GM12865 (cell line): ENCODE measurements at regions not wholly inside any gene's neighbourhood (a gene's known extent, or its start where the extent isn't known, plus 50 kb on each side); places are given as distances from the start of the nearest gene placed in this dataset.

Experiments
- DNase-seq: peaks from one replicate; pipeline ENCODE4 v3.0.0; 2010; ENCODE audit warnings: low read depth
- H3K4me3 ChIP-seq: 2 replicates; pipeline ENCODE4 v1.5.1; 2011; ENCODE audit warnings: mild to moderate bottlenecking, low read depth, low read length, control low read depth
- TF ChIP-seq, protein P1 (sequence below): IDR thresholded peaks from 2 replicates; pipeline ENCODE4 v1.5.1; 2011; ENCODE audit warnings: low read length, control low read depth, low read depth, inconsistent platforms; ENCODE audit not compliant: insufficient read depth; ENCODE audit errors: missing control alignments

DNA sequence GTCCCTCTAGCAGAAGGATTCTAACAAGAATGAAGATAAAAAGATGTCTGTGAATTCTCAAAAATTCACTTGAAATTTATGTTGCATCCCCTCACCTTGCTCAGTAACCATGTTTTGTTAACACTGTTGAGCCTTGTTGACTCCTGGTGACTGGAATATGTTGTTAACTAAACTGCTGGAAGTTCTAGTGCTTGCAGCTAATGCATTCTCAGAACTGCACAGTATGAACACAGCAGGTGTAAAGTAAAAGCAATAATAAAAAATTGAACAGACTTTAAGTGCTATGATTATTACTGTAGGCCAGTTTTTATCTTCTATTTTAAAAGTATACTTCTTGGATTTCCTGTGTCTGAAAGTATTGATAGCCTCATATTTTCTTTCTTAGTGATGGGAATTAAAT, 388.7 kb upstream of the PTPRD start:
- TF ChIP-seq, protein P1, sequence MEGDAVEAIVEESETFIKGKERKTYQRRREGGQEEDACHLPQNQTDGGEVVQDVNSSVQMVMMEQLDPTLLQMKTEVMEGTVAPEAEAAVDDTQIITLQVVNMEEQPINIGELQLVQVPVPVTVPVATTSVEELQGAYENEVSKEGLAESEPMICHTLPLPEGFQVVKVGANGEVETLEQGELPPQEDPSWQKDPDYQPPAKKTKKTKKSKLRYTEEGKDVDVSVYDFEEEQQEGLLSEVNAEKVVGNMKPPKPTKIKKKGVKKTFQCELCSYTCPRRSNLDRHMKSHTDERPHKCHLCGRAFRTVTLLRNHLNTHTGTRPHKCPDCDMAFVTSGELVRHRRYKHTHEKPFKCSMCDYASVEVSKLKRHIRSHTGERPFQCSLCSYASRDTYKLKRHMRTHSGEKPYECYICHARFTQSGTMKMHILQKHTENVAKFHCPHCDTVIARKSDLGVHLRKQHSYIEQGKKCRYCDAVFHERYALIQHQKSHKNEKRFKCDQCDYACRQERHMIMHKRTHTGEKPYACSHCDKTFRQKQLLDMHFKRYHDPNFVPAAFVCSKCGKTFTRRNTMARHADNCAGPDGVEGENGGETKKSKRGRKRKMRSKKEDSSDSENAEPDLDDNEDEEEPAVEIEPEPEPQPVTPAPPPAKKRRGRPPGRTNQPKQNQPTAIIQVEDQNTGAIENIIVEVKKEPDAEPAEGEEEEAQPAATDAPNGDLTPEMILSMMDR, result no peak
- DNase-seq, result no peak
- no peak overlapping the region for H3K4me3 ChIP-seq

DNA sequence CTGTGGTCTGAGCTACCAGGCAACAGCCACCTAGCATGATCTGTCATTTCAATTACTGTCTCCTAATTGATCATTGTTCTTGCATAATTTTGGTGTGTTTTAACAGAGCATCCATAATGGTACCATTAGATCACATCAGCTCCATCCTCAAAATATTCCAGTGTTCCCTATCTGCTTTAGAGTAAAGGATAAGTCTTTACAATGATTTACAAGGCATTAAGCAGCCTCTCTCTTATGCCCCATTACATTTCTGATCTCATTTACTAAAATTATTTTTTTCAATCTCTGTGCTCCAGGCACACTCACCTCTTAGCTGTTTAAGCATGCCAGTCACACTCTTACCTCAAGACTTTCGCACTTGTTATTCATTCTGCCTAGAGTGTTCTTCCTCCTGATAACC, 389.9 kb upstream of the PTPRD start:
- TF ChIP-seq, protein P1, result no peak
- H3K4me3 ChIP-seq, result no peak overlapping the region
- DNase-seq, result no peak

DNA sequence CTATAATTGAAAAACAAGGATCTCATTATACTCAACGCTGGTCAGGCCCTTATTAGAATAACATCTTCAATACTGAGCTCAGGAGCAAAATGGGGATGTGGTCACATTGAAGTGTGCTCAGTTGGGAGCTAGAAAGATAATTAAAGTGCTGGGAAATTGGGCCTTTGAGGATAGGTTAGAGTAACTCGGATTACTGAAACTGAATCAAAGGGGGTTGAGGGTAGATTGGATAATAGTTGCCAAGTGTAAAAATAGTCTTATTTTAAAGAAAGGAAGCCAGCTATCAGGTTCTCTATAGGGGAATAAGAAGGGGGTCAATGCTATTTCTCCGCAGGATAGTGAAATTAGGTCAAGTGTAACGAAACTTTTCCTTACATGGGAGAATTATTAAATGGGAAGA, 391.0 kb upstream of the PTPRD start:
- TF ChIP-seq, protein P1, result no peak
- H3K4me3 ChIP-seq, result no peak overlapping the region
- no peak for DNase-seq

DNA sequence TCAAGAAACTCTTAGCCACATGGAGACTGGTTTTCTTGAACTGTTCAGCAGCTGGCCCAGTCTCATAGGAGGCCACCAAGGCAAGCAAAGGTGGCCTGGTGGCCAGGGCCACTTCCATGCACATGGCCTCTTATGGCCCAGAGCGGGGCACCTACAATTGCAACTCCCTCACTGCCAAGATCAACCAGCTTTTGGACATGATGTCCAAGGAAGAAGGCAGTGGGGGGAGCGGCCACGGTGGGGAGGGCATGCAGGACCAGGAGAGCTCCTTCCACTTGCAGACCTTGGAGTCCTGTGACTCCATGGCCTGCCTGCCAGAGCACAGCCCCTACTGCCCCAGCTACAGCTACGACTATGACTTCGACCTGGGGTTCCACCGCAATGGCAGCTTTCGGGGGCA, 398.9 kb upstream of the PTPRD start:
- DNase-seq, result no peak
- no peak overlapping the region for H3K4me3 ChIP-seq
- TF ChIP-seq, protein P1, result no peak

DNA sequence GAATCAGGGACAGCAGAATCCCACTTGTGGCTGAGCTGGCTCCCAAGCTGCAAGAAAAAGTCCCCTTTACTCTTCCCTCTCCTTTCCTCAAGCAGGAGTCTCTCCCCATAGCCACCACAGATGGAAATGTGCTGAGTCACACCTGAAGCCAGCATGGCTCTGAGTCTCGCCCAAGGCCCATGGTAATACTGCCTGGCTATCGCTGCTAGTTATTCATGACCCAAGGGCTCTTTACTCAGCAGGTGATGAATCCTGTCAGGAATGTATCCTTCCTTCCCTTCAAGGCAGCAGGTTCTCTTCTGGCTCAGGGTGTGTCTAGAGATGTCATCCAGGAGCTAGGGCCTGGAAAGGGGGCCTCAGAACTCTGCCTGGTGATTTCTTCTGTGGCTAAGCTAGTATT, 403.3 kb upstream of the PTPRD start:
- no peak for DNase-seq
- no peak overlapping the region for H3K4me3 ChIP-seq
- TF ChIP-seq, protein P1, result no peak

DNA sequence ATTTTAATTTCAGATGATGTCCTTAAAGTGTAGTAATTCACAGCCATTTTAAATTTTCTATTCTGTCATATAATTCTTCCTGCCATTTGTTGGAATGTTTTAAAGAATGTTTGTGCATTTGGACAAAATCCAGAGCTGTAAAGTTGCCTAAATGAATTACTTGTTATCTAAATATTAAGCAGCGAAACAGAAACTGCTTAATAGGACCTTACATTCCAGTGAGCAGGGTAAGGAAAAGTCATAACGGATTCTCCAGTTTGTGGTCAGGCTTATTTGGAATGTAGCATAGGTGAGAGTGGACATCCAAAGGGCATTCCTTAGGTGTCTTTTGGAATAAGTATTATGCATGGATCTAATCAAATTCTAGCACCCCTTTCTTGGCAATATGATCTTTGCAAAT, 410.4 kb upstream of the PTPRD start:
- no peak for DNase-seq
- no peak overlapping the region for H3K4me3 ChIP-seq
- TF ChIP-seq, protein P1, result no peak

DNA sequence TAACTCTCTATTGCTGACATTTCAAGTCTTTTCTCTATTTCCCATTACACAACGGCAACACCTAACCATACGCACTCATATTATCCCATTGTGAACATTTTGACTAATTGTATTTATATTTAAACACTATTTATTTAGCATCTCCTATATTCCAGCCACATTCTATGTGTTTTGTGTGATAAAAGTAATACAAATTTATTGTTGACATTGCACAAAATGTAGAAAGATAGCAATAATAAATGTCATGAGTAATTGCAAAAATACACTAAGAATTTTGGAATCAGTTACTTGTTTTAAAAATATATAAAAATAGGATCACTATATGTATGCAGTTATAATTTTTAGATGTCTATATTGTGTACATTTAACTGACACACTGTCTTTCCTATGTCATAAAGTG, 413.0 kb upstream of the PTPRD start:
- no peak for DNase-seq
- H3K4me3 ChIP-seq, result no peak overlapping the region
- TF ChIP-seq, protein P1, result no peak
